GM19438 (cell line): ENCODE measurements at regions not wholly inside any gene's neighbourhood (a gene's known extent, or its start where the extent isn't known, plus 50 kb on each side); places are given as distances from the start of the nearest gene placed in this dataset.
"Not testable (repeated sequence)": the region's sequence is repeated elsewhere in the genome, so short reads cannot be mapped to it uniquely, and the experiment has no call there.

Experiments
- ATAC-seq: cut with Tn5 transposase; IDR thresholded peaks from one replicate; pipeline ENCODE4 v1.9.1; 2021; ENCODE audit warnings: low read depth; ENCODE audit not compliant: unreplicated experiment

DNA sequence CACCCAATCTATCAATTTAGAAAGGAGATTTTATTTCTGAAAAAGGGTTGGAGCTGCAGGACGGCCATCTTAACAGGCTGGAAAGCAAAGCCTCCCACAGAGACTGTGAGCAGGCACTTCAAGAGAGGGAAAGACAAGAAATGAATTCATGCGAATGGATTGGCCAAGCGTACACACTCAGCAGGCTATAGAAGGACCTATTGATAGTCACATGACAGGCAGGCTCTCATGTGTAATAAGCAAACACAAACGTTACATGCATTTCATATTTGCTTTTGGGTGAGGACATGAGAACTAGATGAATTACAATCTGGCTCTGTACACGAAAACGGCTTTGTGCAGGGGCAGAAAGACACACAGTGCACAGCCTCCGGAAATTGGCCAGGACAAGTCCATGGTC lies 83.9 kb upstream of the GOLGA6L6 start:
- not testable (repeated sequence) for ATAC-seq

DNA sequence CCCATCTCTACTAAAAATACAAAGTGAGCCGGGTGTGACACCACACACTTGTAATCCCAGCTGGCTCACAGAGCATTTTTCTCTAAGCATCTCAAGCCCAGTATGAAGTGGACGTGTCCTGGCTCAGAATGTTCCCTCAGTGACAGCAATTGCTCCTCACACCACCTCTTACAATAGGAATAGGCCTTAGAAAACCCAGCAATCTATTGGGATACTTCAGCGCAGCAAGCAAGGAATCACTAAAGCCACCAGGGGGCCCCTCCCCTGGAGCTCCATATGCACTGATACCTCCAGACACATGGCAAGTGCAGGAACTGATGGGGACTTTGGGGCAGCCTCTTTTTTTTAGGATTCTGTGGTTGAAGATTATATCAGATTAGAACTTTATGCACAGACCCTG lies 82.5 kb upstream of the GOLGA6L6 start:
- ATAC-seq: not testable (repeated sequence)

DNA sequence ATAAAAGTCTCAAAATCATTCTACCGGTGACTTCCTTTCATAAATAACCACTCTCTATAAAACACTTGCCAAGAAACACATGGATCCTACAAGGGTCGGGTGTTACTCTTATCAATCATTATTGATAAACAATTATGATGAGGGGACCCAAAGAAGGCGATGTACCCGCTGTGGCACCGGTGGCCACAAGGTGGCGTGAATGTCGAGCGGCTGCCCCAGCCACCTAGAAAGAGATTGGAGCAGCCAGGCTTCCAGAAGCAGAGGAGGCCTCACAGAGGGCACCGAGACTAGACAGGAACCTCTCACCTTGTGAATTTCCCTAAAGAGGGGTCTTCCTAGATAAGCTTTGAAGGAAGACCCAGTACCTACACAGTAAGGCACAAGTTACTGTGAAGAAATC lies 80.5 kb upstream of the GOLGA6L6 start:
- ATAC-seq: peak; percentile 85

DNA sequence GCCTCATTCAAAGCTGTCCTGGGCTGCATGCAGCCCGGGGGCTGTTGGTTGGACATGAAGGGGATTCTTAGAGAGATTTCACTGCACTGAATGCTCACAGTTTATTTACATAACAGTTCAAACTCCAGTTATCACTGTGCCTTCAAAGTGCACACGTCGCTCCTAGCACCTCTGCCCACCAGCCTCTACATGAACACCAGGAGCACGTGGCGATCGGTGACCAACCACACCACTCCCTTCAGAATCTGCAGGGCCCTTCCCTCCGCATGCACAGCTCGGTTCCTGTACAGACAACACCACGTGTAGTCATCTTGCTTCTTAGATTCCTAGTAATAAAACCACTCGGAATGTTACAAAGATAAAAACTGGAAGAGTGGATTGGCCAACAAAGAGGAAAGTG lies 72.9 kb upstream of the GOLGA6L6 start:
- ATAC-seq: not testable (repeated sequence)

DNA sequence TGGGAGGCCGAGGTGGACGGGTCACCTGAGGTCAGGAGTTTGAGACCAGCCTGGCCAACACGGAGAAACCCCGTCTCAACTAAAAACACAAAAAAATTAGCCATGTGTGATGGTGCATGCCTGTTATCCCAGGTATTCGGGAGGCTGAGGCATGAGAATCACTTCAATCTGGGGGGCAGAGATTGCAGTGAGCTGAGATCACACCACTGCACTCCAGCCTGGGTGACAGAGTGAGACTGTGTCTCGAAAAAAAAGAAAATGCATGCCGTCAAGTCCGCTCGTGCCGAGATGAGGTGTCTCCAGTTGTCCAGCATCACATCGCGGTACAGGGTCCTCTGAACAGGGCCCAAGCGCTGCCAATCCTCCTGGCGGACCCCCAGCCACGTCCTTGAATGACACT lies 71.2 kb upstream of the GOLGA6L6 start:
- not testable (repeated sequence) for ATAC-seq

DNA sequence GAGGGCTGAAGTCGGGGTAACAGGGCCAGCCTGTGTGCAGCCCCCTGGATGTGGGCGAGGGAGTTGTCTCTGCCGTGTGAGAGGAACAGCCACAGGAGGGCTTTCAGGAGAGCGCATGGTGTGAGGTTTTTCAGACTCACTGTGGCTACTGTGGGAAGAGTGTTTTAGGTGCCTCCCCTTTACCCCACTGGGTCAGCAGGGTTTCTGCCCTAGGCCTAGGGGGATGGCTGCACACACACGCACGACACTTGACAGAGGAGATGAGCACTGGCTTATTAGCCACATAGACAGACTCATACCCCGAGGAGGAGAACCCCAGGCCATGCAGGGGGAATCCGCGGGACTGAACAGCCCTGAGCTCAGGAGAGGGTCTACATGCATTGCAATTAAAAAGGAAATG lies 70.8 kb upstream of the GOLGA6L6 start:
- not testable (repeated sequence) for ATAC-seq

DNA sequence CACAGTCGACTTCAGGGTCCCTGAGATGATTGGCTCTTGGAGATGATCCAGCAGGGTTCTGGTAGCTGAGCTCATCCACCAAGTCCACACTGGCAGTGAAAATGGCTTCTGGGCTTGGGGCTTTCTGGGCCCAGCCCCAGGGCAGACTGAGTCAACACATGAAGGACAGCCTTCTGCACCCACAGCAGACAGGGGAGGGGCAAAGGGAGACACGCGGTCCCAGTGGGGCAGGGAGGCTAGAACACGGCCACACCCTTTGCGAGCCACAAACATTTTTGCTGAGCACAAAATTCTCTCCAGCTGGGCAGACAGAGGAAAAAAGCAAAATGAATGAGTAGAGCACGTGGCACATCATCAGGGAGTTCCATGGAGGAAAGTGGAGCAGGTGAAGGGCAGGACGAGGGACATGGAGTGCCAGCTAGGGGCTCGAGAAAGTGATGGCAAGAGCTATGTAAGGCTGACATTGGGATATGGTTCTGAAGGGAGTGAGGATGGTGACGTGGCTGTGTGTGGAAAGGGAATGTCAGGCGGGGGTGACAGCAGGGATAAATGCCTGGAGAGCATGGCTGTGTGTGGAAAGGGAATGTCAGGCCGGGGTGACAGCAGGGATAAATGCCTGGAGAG lies 70.2 kb upstream of the GOLGA6L6 start:
- not testable (repeated sequence) for ATAC-seq

DNA sequence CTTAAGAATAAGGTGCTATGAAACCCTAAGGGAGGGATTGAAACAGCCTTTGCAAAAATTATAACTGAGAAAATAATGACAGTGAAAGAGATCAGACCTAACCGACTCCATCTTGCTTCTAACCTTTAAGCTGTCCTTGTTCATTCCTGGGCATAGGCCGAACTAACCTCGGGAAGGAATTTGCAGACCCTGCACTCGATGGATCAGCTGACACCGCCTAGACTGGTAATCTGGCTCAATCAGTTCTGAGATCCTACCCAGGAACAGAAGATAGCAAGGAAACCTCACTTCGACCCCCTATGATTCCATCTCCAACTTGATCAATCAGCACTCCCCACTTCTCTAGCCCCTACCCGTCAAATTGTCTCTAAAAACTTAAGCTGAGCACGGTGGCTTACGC lies 66.6 kb upstream of the GOLGA6L6 start:
- ATAC-seq: not testable (repeated sequence)

DNA sequence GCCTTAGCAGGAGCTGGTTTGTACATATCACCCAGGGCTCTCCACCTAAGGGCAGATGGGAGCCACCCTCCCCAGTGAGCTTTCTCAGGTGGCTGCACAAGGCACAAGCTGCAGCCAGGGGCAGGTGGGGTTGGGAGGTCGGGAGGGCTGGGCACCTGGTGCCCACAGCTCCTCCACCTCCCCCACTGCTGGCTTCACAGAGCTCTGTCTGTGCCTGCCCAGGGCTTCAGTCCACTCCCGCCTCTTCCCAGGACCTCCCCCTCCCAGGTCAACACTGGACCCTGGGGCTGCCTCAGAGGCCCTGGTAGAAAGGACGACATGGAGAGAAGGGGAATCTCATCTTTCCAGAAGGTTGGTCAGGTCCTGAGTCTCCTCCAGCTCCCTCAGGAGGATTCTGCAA lies 55.6 kb upstream of the GOLGA6L6 start:
- ATAC-seq: not testable (repeated sequence)

DNA sequence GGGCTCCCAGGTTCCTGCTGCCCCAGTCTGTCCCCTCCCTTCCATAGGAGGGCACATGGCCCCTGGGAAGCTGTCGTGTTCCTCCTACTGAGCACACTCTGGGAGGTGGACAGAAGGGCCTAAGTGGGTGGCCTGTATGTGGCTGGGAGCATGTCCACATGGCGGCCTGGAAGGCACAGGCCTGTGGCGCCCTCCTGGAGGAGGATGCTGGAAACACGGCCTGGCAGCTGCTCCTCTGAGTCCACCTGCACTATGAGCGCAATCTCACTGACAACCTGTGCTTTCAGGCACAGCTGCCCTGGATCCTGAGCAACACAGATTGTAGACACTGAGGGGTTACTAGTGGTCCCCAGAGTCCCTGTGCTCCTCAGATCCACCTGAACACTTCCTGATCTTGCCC lies 52.6 kb upstream of the GOLGA6L6 start:
- ATAC-seq: not testable (repeated sequence)

DNA sequence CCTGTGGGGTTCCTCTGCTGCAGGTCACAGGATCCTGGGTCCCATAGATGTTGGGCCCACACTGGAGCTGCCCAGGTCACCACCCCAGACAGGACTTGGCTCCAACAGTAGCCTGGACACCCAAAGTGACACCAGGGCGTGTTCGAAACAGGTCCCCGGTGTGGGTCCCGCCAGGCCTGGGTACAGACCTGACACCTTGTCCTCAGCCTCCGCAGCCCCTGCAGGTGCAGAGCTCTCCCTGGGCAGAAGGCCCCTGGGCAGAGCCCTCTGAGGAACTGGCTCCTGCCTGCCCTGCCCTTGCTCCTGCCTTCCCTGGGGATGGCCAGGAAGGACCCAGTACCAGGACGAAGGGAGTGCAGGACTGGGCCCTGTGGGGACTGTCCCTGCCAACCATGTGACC lies 50.3 kb upstream of the GOLGA6L6 start:
- not testable (repeated sequence) for ATAC-seq
